H1 (cell line): ENCODE measurements at regions not wholly inside any gene's neighbourhood (a gene's known extent, or its start where the extent isn't known, plus 50 kb on each side); places are given as distances from the start of the nearest gene placed in this dataset.

Experiments
- RAD21 ChIP-seq, 2 experiments: IDR thresholded peaks in 1 of 2; conservative IDR thresholded peaks in 1 of 2; 2 replicates each; pipeline ENCODE4 v1.6.1; 2011; ENCODE audit warnings: low read depth in 2 of 2, low read length in 2 of 2, improper control_type of control experiment in 1 of 2, inconsistent platforms in 1 of 2, mild to moderate bottlenecking in 1 of 2, moderate library complexity in 1 of 2
- SIN3A ChIP-seq, 2 experiments: IDR thresholded peaks in 1 of 2; conservative IDR thresholded peaks in 1 of 2; 2 replicates each; pipeline ENCODE4 v1.6.1; 2011 to 2012; ENCODE audit warnings: low read length in 2 of 2, improper control_type of control experiment in 1 of 2, low read depth in 1 of 2, mild to moderate bottlenecking in 1 of 2
- SUZ12 ChIP-seq: fragments of 200-600 bp; sonication (generic); IDR thresholded peaks from 2 replicates; pipeline ENCODE4 v1.6.1; 2012; ENCODE audit warnings: mild to moderate bottlenecking, inconsistent platforms, low read length, moderate library complexity, mixed read lengths

DNA sequence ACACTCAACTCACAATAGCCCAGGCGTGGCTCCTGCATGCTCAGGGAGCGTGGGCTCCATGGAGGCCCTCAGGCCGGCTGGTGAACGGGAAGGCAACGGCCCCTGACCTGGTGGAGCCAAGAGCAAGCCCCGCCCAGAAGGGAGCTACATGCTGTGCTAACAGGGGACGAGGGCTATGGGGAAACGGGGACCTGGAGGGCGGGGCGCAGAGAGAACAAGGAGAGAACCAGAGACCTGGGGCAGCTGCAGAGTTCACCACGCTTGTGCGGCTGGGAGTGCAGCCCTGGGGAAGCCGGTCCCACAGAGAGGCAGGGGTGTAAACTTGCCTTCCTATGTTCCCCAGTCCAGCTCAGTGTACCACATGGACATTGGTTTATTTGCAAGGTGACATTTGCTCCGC is 69.2 kb upstream of the PPP2R2D start (continued):
- TF ChIP-seq SUZ12 (no peak), SIN3A (conservative IDR thresholded peaks at IDR 0.05 in 1 of 2, IDR thresholded peaks at IDR 0.05 in 1 of 2; ENCODE audit: low read depth in 1 of 2, low read length in 2 of 2) (no peak), RAD21 (IDR thresholded peaks at IDR 0.05 in 1 of 2, conservative IDR thresholded peaks at IDR 0.05 in 1 of 2; ENCODE audit: low read depth in 2 of 2, low read length in 2 of 2) (no peak)
